ENCODE measurements at regions not wholly inside any gene's neighbourhood (a gene's known extent, or its start where the extent isn't known, plus 50 kb on each side); places are given as distances from the start of the nearest gene placed in this dataset.

DNA sequence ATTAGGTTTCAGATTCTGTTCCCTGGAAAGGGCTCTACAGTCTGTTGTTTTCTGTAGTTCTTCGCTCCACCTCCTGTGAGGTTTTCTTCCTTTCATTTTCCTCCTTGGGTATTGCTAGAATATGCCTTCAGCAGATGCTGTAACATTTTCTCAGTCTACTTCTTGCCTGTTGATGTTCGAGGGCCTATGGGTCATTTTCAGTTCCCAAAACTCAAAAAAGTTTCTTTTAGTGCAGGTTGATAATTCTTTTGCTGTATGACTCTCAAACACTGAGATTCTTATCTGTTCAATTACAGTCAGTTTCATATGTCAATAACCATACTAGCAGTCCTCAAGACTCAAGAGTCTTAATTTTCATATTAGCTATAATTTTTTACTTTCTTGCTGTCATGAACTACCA is 268.3 kb downstream of the RFC3 start:
- TF ChIP-seq, protein P1, sequence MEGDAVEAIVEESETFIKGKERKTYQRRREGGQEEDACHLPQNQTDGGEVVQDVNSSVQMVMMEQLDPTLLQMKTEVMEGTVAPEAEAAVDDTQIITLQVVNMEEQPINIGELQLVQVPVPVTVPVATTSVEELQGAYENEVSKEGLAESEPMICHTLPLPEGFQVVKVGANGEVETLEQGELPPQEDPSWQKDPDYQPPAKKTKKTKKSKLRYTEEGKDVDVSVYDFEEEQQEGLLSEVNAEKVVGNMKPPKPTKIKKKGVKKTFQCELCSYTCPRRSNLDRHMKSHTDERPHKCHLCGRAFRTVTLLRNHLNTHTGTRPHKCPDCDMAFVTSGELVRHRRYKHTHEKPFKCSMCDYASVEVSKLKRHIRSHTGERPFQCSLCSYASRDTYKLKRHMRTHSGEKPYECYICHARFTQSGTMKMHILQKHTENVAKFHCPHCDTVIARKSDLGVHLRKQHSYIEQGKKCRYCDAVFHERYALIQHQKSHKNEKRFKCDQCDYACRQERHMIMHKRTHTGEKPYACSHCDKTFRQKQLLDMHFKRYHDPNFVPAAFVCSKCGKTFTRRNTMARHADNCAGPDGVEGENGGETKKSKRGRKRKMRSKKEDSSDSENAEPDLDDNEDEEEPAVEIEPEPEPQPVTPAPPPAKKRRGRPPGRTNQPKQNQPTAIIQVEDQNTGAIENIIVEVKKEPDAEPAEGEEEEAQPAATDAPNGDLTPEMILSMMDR (IDR thresholded peaks at IDR 0.05): no peak
- no peak for TF ChIP-seq POLR2A (IDR thresholded peaks at IDR 0.05)

All from heart left ventricle (tissue), 13 donors.